ENCODE measurements at regions not wholly inside any gene's neighbourhood (a gene's known extent, or its start where the extent isn't known, plus 50 kb on each side); places are given as distances from the start of the nearest gene placed in this dataset.

GRCh38 chr7:120131096-120131839, 141.7 kb upstream of the KCND2 start:
- no peak for DNase-seq (ENCODE audit: insufficient read length)
- TF ChIP-seq POLR2A (IDR thresholded peaks at IDR 0.05; ENCODE audit: low read depth, low read length): no peak
- no peak for FAIRE-seq

- no peak for TF ChIP-seq POLR2AphosphoS5 (IDR thresholded peaks at IDR 0.05; ENCODE audit: low read depth, low read length)
- no peak for FAIRE-seq
- DNase-seq (ENCODE audit: insufficient read length): no peak
Measured at GRCh38 chr7:120138497-120138896, 134.5 kb upstream of the KCND2 start.

GRCh38 chr7:120156476-120156875, 116.5 kb upstream of the KCND2 start:
- DNase-seq (ENCODE audit: insufficient read length): no peak
- no peak for FAIRE-seq
- no peak for TF ChIP-seq POLR2A (IDR thresholded peaks at IDR 0.05; ENCODE audit: low read depth, low read length)
- no peak for TF ChIP-seq TAF1 (IDR thresholded peaks at IDR 0.05; ENCODE audit: borderline replicate concordance, low read depth, low read length)
- no peak for TF ChIP-seq POLR2AphosphoS5 (IDR thresholded peaks at IDR 0.05; ENCODE audit: low read depth, low read length)

GRCh38 chr7:120160166-120160565, 112.8 kb upstream of the KCND2 start:
- FAIRE-seq (no peak), DNase-seq (ENCODE audit: insufficient read length) (no peak)
- no peak for TF ChIP-seq TAF1 (IDR thresholded peaks at IDR 0.05; ENCODE audit: borderline replicate concordance, low read depth, low read length)
- TF ChIP-seq POLR2AphosphoS5 (IDR thresholded peaks at IDR 0.05; ENCODE audit: low read depth, low read length): no peak
- TF ChIP-seq POLR2A (IDR thresholded peaks at IDR 0.05; ENCODE audit: low read depth, low read length): no peak

- peak; percentile 60 for FAIRE-seq
- no peak for DNase-seq (ENCODE audit: insufficient read length)
- no peak for TF ChIP-seq TAF1 (IDR thresholded peaks at IDR 0.05; ENCODE audit: borderline replicate concordance, low read depth, low read length)
- TF ChIP-seq POLR2A (IDR thresholded peaks at IDR 0.05; ENCODE audit: low read depth, low read length): no peak
- TF ChIP-seq POLR2AphosphoS5 (IDR thresholded peaks at IDR 0.05; ENCODE audit: low read depth, low read length): no peak
Measured at GRCh38 chr7:120163449-120163848, 109.5 kb upstream of the KCND2 start.

GRCh38 chr7:120165227-120165626, 107.7 kb upstream of the KCND2 start:
- FAIRE-seq: no peak
- DNase-seq (ENCODE audit: insufficient read length): no peak
- TF ChIP-seq TAF1 (IDR thresholded peaks at IDR 0.05; ENCODE audit: borderline replicate concordance, low read depth, low read length): no peak
- no peak for TF ChIP-seq POLR2AphosphoS5 (IDR thresholded peaks at IDR 0.05; ENCODE audit: low read depth, low read length)
- no peak for TF ChIP-seq POLR2A (IDR thresholded peaks at IDR 0.05; ENCODE audit: low read depth, low read length)

GRCh38 chr7:120168066-120168465, 104.9 kb upstream of the KCND2 start:
- DNase-seq (ENCODE audit: insufficient read length): no peak
- no peak for FAIRE-seq
- no peak for TF ChIP-seq TAF1 (IDR thresholded peaks at IDR 0.05; ENCODE audit: borderline replicate concordance, low read depth, low read length)

GRCh38 chr7:120169996-120170783, 102.8 kb upstream of the KCND2 start:
- DNase-seq (ENCODE audit: insufficient read length) (no peak), FAIRE-seq (no peak)
- no peak for TF ChIP-seq TAF1 (IDR thresholded peaks at IDR 0.05; ENCODE audit: borderline replicate concordance, low read depth, low read length)

GRCh38 chr7:120170834-120171233, 102.1 kb upstream of the KCND2 start:
- no peak for TF ChIP-seq POLR2AphosphoS5 (IDR thresholded peaks at IDR 0.05; ENCODE audit: low read depth, low read length)
- no peak for TF ChIP-seq TAF1 (IDR thresholded peaks at IDR 0.05; ENCODE audit: borderline replicate concordance, low read depth, low read length)
- TF ChIP-seq POLR2A (IDR thresholded peaks at IDR 0.05; ENCODE audit: low read depth, low read length): no peak
- FAIRE-seq (no peak), DNase-seq (ENCODE audit: insufficient read length) (no peak)

- DNase-seq (ENCODE audit: insufficient read length): no peak
- TF ChIP-seq POLR2A (IDR thresholded peaks at IDR 0.05; ENCODE audit: low read depth, low read length) (no peak), TAF1 (IDR thresholded peaks at IDR 0.05; ENCODE audit: borderline replicate concordance, low read depth, low read length) (no peak), POLR2AphosphoS5 (IDR thresholded peaks at IDR 0.05; ENCODE audit: low read depth, low read length) (no peak)
- no peak for FAIRE-seq
Measured at GRCh38 chr7:120171406-120171805, 101.6 kb upstream of the KCND2 start.

- TF ChIP-seq POLR2AphosphoS5 (IDR thresholded peaks at IDR 0.05; ENCODE audit: low read depth, low read length) (no peak), TAF1 (IDR thresholded peaks at IDR 0.05; ENCODE audit: borderline replicate concordance, low read depth, low read length) (no peak), POLR2A (IDR thresholded peaks at IDR 0.05; ENCODE audit: low read depth, low read length) (no peak)
- DNase-seq (ENCODE audit: insufficient read length): no peak
- peak; percentile 33 for FAIRE-seq
Measured at GRCh38 chr7:120180221-120180620, 92.8 kb upstream of the KCND2 start.

GRCh38 chr7:120181499-120181898, 91.5 kb upstream of the KCND2 start:
- FAIRE-seq (peak; percentile 9), DNase-seq (ENCODE audit: insufficient read length) (no peak)
- TF ChIP-seq POLR2A (IDR thresholded peaks at IDR 0.05; ENCODE audit: low read depth, low read length) (no peak), POLR2AphosphoS5 (IDR thresholded peaks at IDR 0.05; ENCODE audit: low read depth, low read length) (no peak), TAF1 (IDR thresholded peaks at IDR 0.05; ENCODE audit: borderline replicate concordance, low read depth, low read length) (no peak)

All from GM12892 (cell line).